SU-DHL-6 (cell line): ENCODE measurements at regions not wholly inside any gene's neighbourhood (a gene's known extent, or its start where the extent isn't known, plus 50 kb on each side); places are given as distances from the start of the nearest gene placed in this dataset.

ENCODE experiments used
- H2AFZ ChIP-seq: fragments of 200-600 bp; sonication (generic); 2 replicates; pipeline ENCODE4 v1.6.1; 2014; ENCODE audit warnings: low read depth, mild to moderate bottlenecking, moderate library complexity, mixed read lengths, antibody characterized with exemption, low read length; ENCODE audit not compliant: severe bottlenecking
- H3F3A ChIP-seq: fragments of 200-600 bp; shearing (Covaris generic); 2 replicates; pipeline ENCODE4 v1.6.0; 2016; ENCODE audit warnings: antibody characterized with exemption, mild to moderate bottlenecking; ENCODE audit not compliant: insufficient read depth
- H3K27ac ChIP-seq: fragments of 200-600 bp; sonication (generic); 2 replicates; pipeline ENCODE4 v1.5.1; 2016; ENCODE audit warnings: low read depth, mild to moderate bottlenecking, low read length, moderate library complexity, mixed read lengths
- H3K27me3 ChIP-seq: fragments of 200-600 bp; sonication (generic), shearing (Covaris generic); 2 replicates; pipeline ENCODE4 v1.6.0; 2014; ENCODE audit warnings: mild to moderate bottlenecking, low read length
- H3K36me3 ChIP-seq: fragments of 200-600 bp; sonication (generic); 2 replicates; pipeline ENCODE4 v1.6.1; 2014; ENCODE audit warnings: mild to moderate bottlenecking, low read length, mixed read lengths
- H3K4me2 ChIP-seq: fragments of 300-600, 200-600 bp; shearing (Covaris generic), sonication (generic); 2 replicates; pipeline ENCODE4 v1.6.0; 2014; ENCODE audit warnings: low read length, low read depth, mild to moderate bottlenecking; ENCODE audit not compliant: poor library complexity, severe bottlenecking
- H3K4me3 ChIP-seq: fragments of 200-600 bp; sonication (generic); 2 replicates; pipeline ENCODE4 v1.5.1; 2014; ENCODE audit warnings: antibody characterized with exemption, low read length, mild to moderate bottlenecking, mixed read lengths; ENCODE audit not compliant: insufficient read depth, poor library complexity, severe bottlenecking
- H3K79me2 ChIP-seq: fragments of 200-600 bp; sonication (generic); 2 replicates; pipeline ENCODE4 v1.6.1; 2014; ENCODE audit warnings: mild to moderate bottlenecking, low read length, moderate library complexity; ENCODE audit not compliant: insufficient read depth
- H3K9ac ChIP-seq: fragments of 200-600 bp; sonication (generic); 2 replicates; pipeline ENCODE4 v1.7.0; 2014; ENCODE audit warnings: mild to moderate bottlenecking, low read length
- H3K9me2 ChIP-seq: fragments of 200-600 bp; sonication (generic); replicated peaks from 2 replicates; pipeline ENCODE4 v1.6.1; 2014; ENCODE audit warnings: low read length; ENCODE audit not compliant: insufficient read depth
- H3K9me3 ChIP-seq: fragments of 200-600 bp; sonication (generic); 2 replicates; pipeline ENCODE4 v1.6.1; 2014; ENCODE audit warnings: low read length, mixed read lengths; ENCODE audit not compliant: insufficient read depth
- H4K20me1 ChIP-seq: fragments of 200-600 bp; sonication (generic); 2 replicates; pipeline ENCODE4 v1.6.1; 2014; ENCODE audit warnings: low read depth, mild to moderate bottlenecking, antibody characterized with exemption, low read length, moderate library complexity, mixed read lengths
- CTCF ChIP-seq: fragments of 200-600 bp; sonication (generic); IDR thresholded peaks from one replicate; pipeline ENCODE4 v1.5.1; 2017; ENCODE audit warnings: antibody characterized with exemption, mild to moderate bottlenecking, low read length, moderate library complexity; ENCODE audit not compliant: insufficient read depth, poor library complexity, severe bottlenecking
- EZH2phosphoT487 ChIP-seq: fragments of 200-600 bp; sonication (generic), shearing (Covaris generic); conservative IDR thresholded peaks from 2 replicates; pipeline ENCODE4 v1.6.1; 2018; ENCODE audit warnings: mild to moderate bottlenecking, antibody characterized with exemption, low read length, moderate library complexity, mixed read lengths

DNA sequence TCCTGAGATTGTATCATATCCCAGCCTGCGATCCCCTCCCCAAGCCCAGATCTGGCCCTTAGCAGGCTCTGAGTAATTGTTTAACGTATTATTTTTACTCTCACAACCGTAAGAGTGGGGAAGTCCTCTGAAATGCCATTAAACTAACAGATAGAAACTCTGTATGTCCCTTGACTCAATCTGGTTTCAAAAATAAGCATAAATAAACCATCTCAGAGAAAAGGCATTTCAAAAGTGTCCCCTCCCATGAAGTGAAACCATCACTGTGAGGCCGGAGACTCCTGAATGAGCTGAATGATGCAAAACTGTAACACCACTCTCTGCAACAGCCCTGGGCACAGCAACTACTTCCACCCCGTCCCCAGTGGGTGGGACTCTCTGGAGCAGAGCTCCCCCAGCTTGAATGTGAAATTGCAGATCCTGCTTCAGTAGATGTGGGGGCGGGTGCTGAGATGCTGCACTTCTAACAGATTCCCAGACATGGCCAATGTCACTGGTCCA is 104.1 kb downstream of the SYF2 start:
- H3K9me3 ChIP-seq = no peaks in the 10 kb centered on the region
- no peak overlapping the region for H3K4me3 ChIP-seq
- H3K4me2 ChIP-seq = no peak overlapping the region
- no peak overlapping the region for H2AFZ ChIP-seq
- no peak overlapping the region for H3K9ac ChIP-seq
- H3K79me2 ChIP-seq = no peaks in the 10 kb centered on the region
- H3F3A ChIP-seq = no peaks in the 10 kb centered on the region
- no peak overlapping the region for H3K27ac ChIP-seq
- no peaks in the 10 kb centered on the region for H3K9me2 ChIP-seq
- no peaks in the 10 kb centered on the region for H3K27me3 ChIP-seq
- H3K36me3 ChIP-seq = no peaks in the 10 kb centered on the region
- H4K20me1 ChIP-seq = no peaks in the 10 kb centered on the region
- TF ChIP-seq EZH2phosphoT487 (no peak), CTCF (no peak)

DNA sequence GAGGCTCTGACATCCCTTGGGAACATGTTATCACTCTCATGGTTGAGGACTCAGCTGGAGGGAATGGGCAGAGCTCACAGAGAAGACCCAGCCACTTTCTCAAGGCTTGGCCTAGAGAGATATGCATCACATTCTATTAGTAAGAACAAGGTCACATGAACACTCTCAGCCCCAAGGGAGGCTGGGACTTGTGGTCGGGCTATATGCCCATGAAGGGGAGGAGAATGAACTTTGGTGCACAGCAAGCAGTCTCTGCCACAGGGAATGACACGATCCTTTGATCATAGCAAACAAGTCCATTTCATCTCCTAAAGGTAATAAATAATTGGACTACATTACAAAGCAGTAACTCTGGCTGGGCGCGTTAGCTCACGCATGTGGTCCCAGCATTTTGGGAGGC is 105.7 kb downstream of the SYF2 start:
- TF ChIP-seq CTCF (no peak), EZH2phosphoT487 (no peak)
- no peaks in the 10 kb centered on the region for H3K27me3 ChIP-seq

DNA sequence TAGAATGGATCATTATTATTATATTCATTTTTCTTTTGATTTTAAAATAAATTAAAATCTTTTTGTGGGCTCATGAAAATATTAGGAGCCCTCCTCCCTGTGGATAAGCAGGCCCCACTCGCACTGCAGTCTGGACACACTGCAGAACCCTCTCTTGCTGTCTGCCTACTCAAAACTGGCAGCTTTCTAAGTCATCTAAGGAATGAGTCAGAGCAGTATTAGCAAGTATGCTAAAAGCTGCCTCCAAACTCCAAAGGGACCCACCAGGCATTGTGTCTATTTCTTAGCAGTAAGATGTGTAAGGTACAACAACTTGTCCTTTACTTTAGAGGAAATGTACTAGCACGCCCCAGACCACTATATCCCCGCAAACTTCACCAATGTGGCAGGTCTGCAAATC is 108.8 kb downstream of the SYF2 start:
- TF ChIP-seq CTCF (no peak), EZH2phosphoT487 (no peak)
- Histone ChIP-seq H3K9me3 (no peaks in the 10 kb centered on the region), H3K9ac (no peak overlapping the region), H3K79me2 (no peaks in the 10 kb centered on the region), H3K27ac (no peak overlapping the region), H2AFZ (no peak overlapping the region), H3K36me3 (no peaks in the 10 kb centered on the region), H3K27me3 (no peaks in the 10 kb centered on the region), H3K9me2 (no peaks in the 10 kb centered on the region), H3K4me3 (no peak overlapping the region), H3K4me2 (no peak overlapping the region), H3F3A (no peaks in the 10 kb centered on the region), H4K20me1 (no peaks in the 10 kb centered on the region)

More for the DNA sequence above, 105.7 kb downstream of the SYF2 start:
- no peaks in the 10 kb centered on the region for H3K36me3 ChIP-seq
- no peaks in the 10 kb centered on the region for H3F3A ChIP-seq
- no peaks in the 10 kb centered on the region for H4K20me1 ChIP-seq
- no peak overlapping the region for H3K9ac ChIP-seq
- no peak overlapping the region for H3K4me2 ChIP-seq
- H3K4me3 ChIP-seq = no peak overlapping the region
- no peaks in the 10 kb centered on the region for H3K9me2 ChIP-seq
- no peak overlapping the region for H3K27ac ChIP-seq
- no peaks in the 10 kb centered on the region for H3K79me2 ChIP-seq
- H2AFZ ChIP-seq = no peak overlapping the region
- no peaks in the 10 kb centered on the region for H3K9me3 ChIP-seq
